ENCODE measurements at regions not wholly inside any gene's neighbourhood (a gene's known extent, or its start where the extent isn't known, plus 50 kb on each side); places are given as distances from the start of the nearest gene placed in this dataset.

DNA sequence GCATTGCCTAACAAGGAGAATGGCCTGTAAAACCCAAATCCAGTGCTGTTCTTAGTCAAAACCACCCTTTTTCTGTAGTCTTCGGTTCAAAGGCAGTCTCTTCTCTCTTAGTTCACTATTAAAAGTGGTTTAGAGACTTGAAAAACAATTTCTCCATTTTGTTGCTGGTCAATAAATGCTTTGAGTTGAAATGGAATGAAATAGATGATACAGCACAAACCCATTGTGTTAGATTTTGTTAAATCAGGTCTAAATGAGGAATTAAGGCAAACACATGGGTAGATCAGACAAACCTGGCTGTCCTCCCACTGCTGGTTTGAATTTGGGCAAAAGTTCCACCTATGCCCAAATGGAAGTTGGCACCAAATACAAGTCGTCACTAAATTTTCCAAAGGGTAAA, 150.1 kb upstream of the SERTAD2 start:
- TF ChIP-seq, protein P1, sequence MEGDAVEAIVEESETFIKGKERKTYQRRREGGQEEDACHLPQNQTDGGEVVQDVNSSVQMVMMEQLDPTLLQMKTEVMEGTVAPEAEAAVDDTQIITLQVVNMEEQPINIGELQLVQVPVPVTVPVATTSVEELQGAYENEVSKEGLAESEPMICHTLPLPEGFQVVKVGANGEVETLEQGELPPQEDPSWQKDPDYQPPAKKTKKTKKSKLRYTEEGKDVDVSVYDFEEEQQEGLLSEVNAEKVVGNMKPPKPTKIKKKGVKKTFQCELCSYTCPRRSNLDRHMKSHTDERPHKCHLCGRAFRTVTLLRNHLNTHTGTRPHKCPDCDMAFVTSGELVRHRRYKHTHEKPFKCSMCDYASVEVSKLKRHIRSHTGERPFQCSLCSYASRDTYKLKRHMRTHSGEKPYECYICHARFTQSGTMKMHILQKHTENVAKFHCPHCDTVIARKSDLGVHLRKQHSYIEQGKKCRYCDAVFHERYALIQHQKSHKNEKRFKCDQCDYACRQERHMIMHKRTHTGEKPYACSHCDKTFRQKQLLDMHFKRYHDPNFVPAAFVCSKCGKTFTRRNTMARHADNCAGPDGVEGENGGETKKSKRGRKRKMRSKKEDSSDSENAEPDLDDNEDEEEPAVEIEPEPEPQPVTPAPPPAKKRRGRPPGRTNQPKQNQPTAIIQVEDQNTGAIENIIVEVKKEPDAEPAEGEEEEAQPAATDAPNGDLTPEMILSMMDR (conservative IDR thresholded peaks at IDR 0.05; ENCODE audit: low read depth, low read length), result no peak
- TF ChIP-seq EZH2phosphoT487 (IDR thresholded peaks at IDR 0.05; ENCODE audit: borderline replicate concordance, low read length), result no peak

Data from PC-3 (cell line).